GM23248 (cell line): ENCODE measurements at regions not wholly inside any gene's neighbourhood (a gene's known extent, or its start where the extent isn't known, plus 50 kb on each side); places are given as distances from the start of the nearest gene placed in this dataset.

Experiments used
- DNase-seq: peaks from one replicate; pipeline ENCODE4 v3.0.0-alpha.2; 2015
- H2AFZ ChIP-seq: fragments of 200-600 bp; sonication (generic); 2 replicates; pipeline ENCODE4 v1.6.1; 2016; ENCODE audit warnings: antibody characterized with exemption
- H3F3A ChIP-seq: fragments of 200-600 bp; sonication (generic); 2 replicates; pipeline ENCODE4 v1.6.1; 2016; ENCODE audit warnings: mild to moderate bottlenecking, antibody characterized with exemption, mixed run types; ENCODE audit not compliant: insufficient read depth
- H3K27ac ChIP-seq: fragments of 200-600 bp; sonication (generic); 2 replicates; pipeline ENCODE4 v1.5.1; 2016; ENCODE audit warnings: mild to moderate bottlenecking
- H3K27me3 ChIP-seq: fragments of 200-600 bp; sonication (generic); replicated peaks from 2 replicates; pipeline ENCODE4 v1.6.1; 2016; ENCODE audit warnings: mild to moderate bottlenecking; ENCODE audit not compliant: insufficient read depth
- H3K36me3 ChIP-seq: fragments of 200-600 bp; sonication (generic); 2 replicates; pipeline ENCODE4 v1.6.1; 2016; ENCODE audit warnings: low read depth, mild to moderate bottlenecking
- H3K4me1 ChIP-seq: fragments of 200-600 bp; sonication (generic); 2 replicates; pipeline ENCODE4 v1.6.1; 2016; ENCODE audit warnings: mild to moderate bottlenecking; ENCODE audit not compliant: insufficient read depth
- H3K4me2 ChIP-seq: fragments of 200-600 bp; sonication (generic); one replicate; pipeline ENCODE4 v1.6.1; 2016; ENCODE audit warnings: mild to moderate bottlenecking; ENCODE audit not compliant: unreplicated experiment
- H3K4me3 ChIP-seq: fragments of 200-600 bp; sonication (generic); 2 replicates; pipeline ENCODE4 v1.5.1; 2016; ENCODE audit warnings: mild to moderate bottlenecking
- H3K79me2 ChIP-seq: fragments of 200-600 bp; sonication (generic); 2 replicates; pipeline ENCODE4 v1.6.1; 2016; ENCODE audit warnings: mild to moderate bottlenecking; ENCODE audit not compliant: insufficient read depth
- H3K9ac ChIP-seq: fragments of 200-600 bp; sonication (generic); 2 replicates; pipeline ENCODE4 v1.6.1; 2016; ENCODE audit warnings: mild to moderate bottlenecking
- H3K9me2 ChIP-seq: fragments of 200-600 bp; sonication (generic); 2 replicates; pipeline ENCODE4 v1.6.1; 2016; ENCODE audit warnings: mixed run types, mild to moderate bottlenecking, moderate library complexity; ENCODE audit not compliant: insufficient read depth
- H3K9me3 ChIP-seq: fragments of 200-600 bp; sonication (generic); one replicate; pipeline ENCODE4 v1.6.1; 2017; ENCODE audit warnings: low read depth
- H4K20me1 ChIP-seq: fragments of 200-600 bp; sonication (generic); 2 replicates; pipeline ENCODE4 v1.6.0; 2016; ENCODE audit not compliant: insufficient read depth
- EZH2 ChIP-seq: fragments of 200-600 bp; sonication (generic); IDR thresholded peaks from 2 replicates; pipeline ENCODE4 v1.6.1; 2018; ENCODE audit warnings: antibody characterized with exemption, mild to moderate bottlenecking; ENCODE audit not compliant: insufficient read depth, poor library complexity, severe bottlenecking
- EZH2phosphoT487 ChIP-seq: fragments of 200-600 bp; sonication (generic); IDR thresholded peaks from 2 replicates; pipeline ENCODE4 v1.6.1; 2018; ENCODE audit warnings: antibody characterized with exemption, moderate library complexity, mild to moderate bottlenecking, low read depth; ENCODE audit not compliant: insufficient read depth
- WGBS, 2 experiments: methylation state at CpG; one replicate each; pipeline ENCODE4 v1.1.6; 2015 to 2017; ENCODE audit warnings: low lambda C conversion rate in 2 of 2, low coverage in 1 of 2; ENCODE audit errors: missing lambda C conversion rate in 2 of 2; 5-methylcytosine and 5-hydroxymethylcytosine counted together
- in situ Hi-C: fragments of 300-500 bp; cut with MboI; formaldehyde crosslinking; loops from 2 replicates; pipeline ENCODE4 v1.15.0; 2020

- Histone ChIP-seq H3K4me2 (no peak overlapping the region), H3K4me1 (peaks cover 15% of the 10 kb centered on the region), H3K79me2 (no peaks in the 10 kb centered on the region), H3K9ac (no peak overlapping the region), H3K9me3 (no peaks in the 10 kb centered on the region), H3K4me3 (no peak overlapping the region), H3K36me3 (no peaks in the 10 kb centered on the region), H4K20me1 (no peaks in the 10 kb centered on the region), H3K27me3 (no peaks in the 10 kb centered on the region), H3K9me2 (no peaks in the 10 kb centered on the region), H2AFZ (no peak overlapping the region), H3K27ac (no peak overlapping the region), H3F3A (no peaks in the 10 kb centered on the region)
- WGBS, 2 experiments, result 82 to 93% methylated on average over 2 of the region's 2 CpGs
- no peak for DNase-seq
- TF ChIP-seq EZH2 (no peak), EZH2phosphoT487 (no peak)
- in situ Hi-C loops, result no loop called here
Observed at GRCh38 chr2:234405462-234405861, 91.4 kb downstream of the ARL4C start.

GRCh38 chr2:234404957-234405356 is 91.9 kb downstream of the ARL4C start:
- TF ChIP-seq EZH2 (no peak), EZH2phosphoT487 (no peak)
- H3K9me2 ChIP-seq, result no peaks in the 10 kb centered on the region
- H3K79me2 ChIP-seq, result no peaks in the 10 kb centered on the region
- no peaks in the 10 kb centered on the region for H3K9me3 ChIP-seq
- H4K20me1 ChIP-seq, result no peaks in the 10 kb centered on the region
- in situ Hi-C loops, result no loop called here
- no peaks in the 10 kb centered on the region for H3K27me3 ChIP-seq
- H3K27ac ChIP-seq, result no peak overlapping the region
- H3K36me3 ChIP-seq, result no peaks in the 10 kb centered on the region
- 89 to 94% methylated on average over 8 of the region's 8 CpGs for WGBS, 2 experiments
- DNase-seq, result no peak
- no peak overlapping the region for H3K4me2 ChIP-seq
- H3K9ac ChIP-seq, result no peak overlapping the region
- H3F3A ChIP-seq, result no peaks in the 10 kb centered on the region
- H3K4me3 ChIP-seq, result no peak overlapping the region
- peaks cover 15% of the 10 kb centered on the region for H3K4me1 ChIP-seq
- H2AFZ ChIP-seq, result no peak overlapping the region

DNA sequence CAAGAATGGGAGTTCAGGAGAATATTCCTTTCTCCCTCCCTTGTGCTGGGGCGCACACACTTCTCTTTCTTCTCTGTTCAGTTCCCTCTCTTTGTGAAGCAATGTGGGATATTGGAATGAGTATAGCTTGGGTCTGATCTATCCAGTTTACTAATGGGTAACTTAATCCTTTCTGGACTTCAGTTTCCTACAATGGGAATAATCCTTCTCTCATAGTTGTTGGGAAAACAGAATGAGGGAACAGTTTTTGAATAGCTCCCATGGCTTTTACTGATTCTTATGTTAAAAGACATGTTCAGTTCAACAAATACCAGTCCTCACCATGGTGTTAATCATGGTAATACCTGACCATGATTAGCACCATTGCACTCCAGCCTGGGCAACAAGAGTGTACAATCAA is 93.1 kb downstream of the ARL4C start:
- no peak for TF ChIP-seq EZH2
- TF ChIP-seq EZH2phosphoT487, result no peak
- H3K27me3 ChIP-seq, result no peaks in the 10 kb centered on the region
- no peak overlapping the region for H3K4me3 ChIP-seq
- no peaks in the 10 kb centered on the region for H3K79me2 ChIP-seq
- H3F3A ChIP-seq, result no peaks in the 10 kb centered on the region
- H2AFZ ChIP-seq, result no peak overlapping the region
- H3K9me3 ChIP-seq, result no peaks in the 10 kb centered on the region
- WGBS, 2 experiments, result 93 to 100% methylated on average over 1 of the region's 1 CpG
- H3K4me1 ChIP-seq, result peaks cover 15% of the 10 kb centered on the region
- in situ Hi-C loops, result no loop called here
- H3K27ac ChIP-seq, result peak overlapping the region; percentile 45
- H4K20me1 ChIP-seq, result no peaks in the 10 kb centered on the region
- H3K36me3 ChIP-seq, result no peaks in the 10 kb centered on the region
- H3K9ac ChIP-seq, result no peak overlapping the region
- no peak overlapping the region for H3K4me2 ChIP-seq
- no peak for DNase-seq
- no peaks in the 10 kb centered on the region for H3K9me2 ChIP-seq

DNA sequence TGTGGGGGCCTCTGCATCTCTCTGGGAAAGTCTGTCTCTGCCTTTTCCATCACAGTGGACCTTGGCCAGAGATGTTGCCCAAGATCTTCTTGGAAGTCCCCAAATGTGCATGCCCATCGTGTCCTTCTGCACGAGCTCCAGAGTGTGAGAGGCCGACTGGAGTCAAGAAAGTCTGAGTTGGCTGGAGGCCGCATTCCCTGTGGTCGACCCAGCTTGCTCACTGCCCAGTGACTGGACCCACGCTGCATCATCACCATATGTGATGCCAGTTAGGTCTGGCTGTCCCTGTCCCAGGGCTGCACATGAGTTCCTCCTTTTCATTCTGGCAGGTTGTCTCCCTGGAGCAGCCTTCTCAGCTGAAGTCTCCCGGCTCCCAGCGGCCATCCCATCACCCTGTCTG is 93.8 kb downstream of the ARL4C start:
- Histone ChIP-seq H3K4me3 (no peak overlapping the region), H3K27me3 (no peaks in the 10 kb centered on the region), H3K9ac (peak overlapping the region; percentile 21; the same call in 1 of the 2 replicates), H3K4me1 (peaks cover 15% of the 10 kb centered on the region), H3F3A (no peaks in the 10 kb centered on the region), H3K9me3 (no peaks in the 10 kb centered on the region), H4K20me1 (no peaks in the 10 kb centered on the region), H3K4me2 (peak overlapping the region; percentile 38), H3K36me3 (no peaks in the 10 kb centered on the region), H3K79me2 (no peaks in the 10 kb centered on the region), H3K27ac (peak overlapping the region; percentile 48), H3K9me2 (no peaks in the 10 kb centered on the region), H2AFZ (no peak overlapping the region)
- WGBS, 2 experiments, result 7 to 12% methylated on average over 8 of the region's 8 CpGs
- peak; percentile 94 for DNase-seq
- TF ChIP-seq EZH2 (no peak), EZH2phosphoT487 (no peak)
- in situ Hi-C loops, result no loop called here

DNA sequence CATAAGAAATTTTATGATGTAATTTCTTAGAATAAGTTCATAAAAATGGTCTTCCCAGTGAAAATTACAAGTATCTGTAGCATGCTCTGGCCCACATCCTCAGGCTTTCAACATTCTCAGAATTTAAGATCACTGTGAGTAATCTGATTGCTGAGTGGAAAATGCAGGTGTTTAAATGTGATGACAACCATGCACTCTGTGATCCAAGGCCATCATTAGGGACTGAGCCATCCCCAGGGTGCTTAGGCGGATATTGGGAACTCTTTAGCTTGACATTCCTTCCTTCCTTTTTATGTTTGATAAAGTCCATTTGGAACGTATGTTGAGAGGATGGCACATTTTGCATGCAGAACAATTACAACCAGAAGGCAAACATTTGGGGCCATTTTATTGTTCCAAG is 95.5 kb downstream of the ARL4C start:
- Histone ChIP-seq H3K27me3 (no peaks in the 10 kb centered on the region), H4K20me1 (no peaks in the 10 kb centered on the region), H3K4me3 (no peak overlapping the region), H3K9me3 (no peaks in the 10 kb centered on the region), H3K79me2 (no peaks in the 10 kb centered on the region), H3K4me2 (no peak overlapping the region), H3K36me3 (no peaks in the 10 kb centered on the region), H3K9ac (no peak overlapping the region), H3K4me1 (peaks cover 15% of the 10 kb centered on the region), H2AFZ (no peak overlapping the region), H3K27ac (no peak overlapping the region), H3F3A (no peaks in the 10 kb centered on the region), H3K9me2 (no peaks in the 10 kb centered on the region)
- 85 to 88% methylated on average over 2 of the region's 2 CpGs for WGBS, 2 experiments
- no peak for DNase-seq
- in situ Hi-C loops, result no loop called here
- TF ChIP-seq EZH2, result no peak
- no peak for TF ChIP-seq EZH2phosphoT487
